Neural progenitor cell (in vitro differentiated cells): ENCODE measurements at regions not wholly inside any gene's neighbourhood (a gene's known extent, or its start where the extent isn't known, plus 50 kb on each side); places are given as distances from the start of the nearest gene placed in this dataset.

Source experiments
- DNase-seq: peaks from one replicate; pipeline ENCODE4 v3.0.0-alpha.2; 2016; ENCODE audit warnings: low spot score
- H2AFZ ChIP-seq: fragments of 200-600 bp; sonication (generic); replicated peaks from 2 replicates; pipeline ENCODE4 v1.6.1; 2016; ENCODE audit warnings: antibody characterized with exemption
- H3F3A ChIP-seq: fragments of 200-600 bp; sonication (generic); 2 replicates; pipeline ENCODE4 v1.6.1; 2016; ENCODE audit warnings: antibody characterized with exemption, low read depth
- H3K27ac ChIP-seq: fragments of 200-600 bp; sonication (generic); 2 replicates; pipeline ENCODE4 v1.5.1; 2016; ENCODE audit warnings: mild to moderate bottlenecking
- H3K27me3 ChIP-seq: fragments of 200-600 bp; sonication (generic); 2 replicates; pipeline ENCODE4 v1.6.1; 2016; ENCODE audit warnings: mild to moderate bottlenecking, moderate library complexity
- H3K36me3 ChIP-seq: fragments of 200-600 bp; sonication (generic); 2 replicates; pipeline ENCODE4 v1.5.1; 2016
- H3K4me1 ChIP-seq: fragments of 200-600 bp; sonication (generic); 2 replicates; pipeline ENCODE4 v1.6.1; 2016; ENCODE audit warnings: mixed run types
- H3K4me2 ChIP-seq: fragments of 200-600 bp; sonication (generic); 2 replicates; pipeline ENCODE4 v1.6.1; 2016
- H3K4me3 ChIP-seq: fragments of 200-600 bp; sonication (generic); 2 replicates; pipeline ENCODE4 v1.5.1; 2016
- H3K79me2 ChIP-seq: fragments of 200-600 bp; sonication (generic); 2 replicates; pipeline ENCODE4 v1.6.1; 2016; ENCODE audit warnings: low read depth
- H3K9ac ChIP-seq: fragments of 200-600 bp; sonication (generic); 2 replicates; pipeline ENCODE4 v1.6.1; 2016
- H3K9me3 ChIP-seq: fragments of 200-600 bp; sonication (generic); 2 replicates; pipeline ENCODE4 v1.5.1; 2016; ENCODE audit warnings: low read depth
- H4K20me1 ChIP-seq: fragments of 200-600 bp; sonication (generic); 2 replicates; pipeline ENCODE4 v1.6.1; 2016; ENCODE audit warnings: low read depth
- H3K27ac Mint-ChIP-seq: 3 replicates; pipeline ENCODE4 v1.8.0; 2021; ENCODE audit warnings: mixed read lengths
- H3K27me3 Mint-ChIP-seq: 2 replicates; pipeline ENCODE4 v1.8.0; 2022; ENCODE audit warnings: low read depth, mild to moderate bottlenecking, inconsistent platforms, moderate library complexity, mixed read lengths; ENCODE audit not compliant: insufficient read depth
- H3K36me3 Mint-ChIP-seq: 3 replicates; pipeline ENCODE4 v1.8.0; 2021; ENCODE audit warnings: mixed read lengths
- H3K4me1 Mint-ChIP-seq: 3 replicates; pipeline ENCODE4 v1.8.0; 2021; ENCODE audit warnings: mixed read lengths
- H3K4me3 Mint-ChIP-seq: 3 replicates; pipeline ENCODE4 v1.8.0; 2021; ENCODE audit warnings: mild to moderate bottlenecking, moderate library complexity, mixed read lengths
- H3K9me3 Mint-ChIP-seq: 3 replicates; pipeline ENCODE4 v1.8.0; 2020; ENCODE audit warnings: mixed read lengths
- EZH2 ChIP-seq: fragments of 200-600 bp; sonication (generic); IDR thresholded peaks from 2 replicates; pipeline ENCODE4 v1.6.1; 2017; ENCODE audit warnings: antibody characterized with exemption, mild to moderate bottlenecking, moderate library complexity
- EZH2phosphoT487 ChIP-seq: fragments of 200-600 bp; sonication (generic); IDR thresholded peaks from 2 replicates; pipeline ENCODE4 v1.6.1; 2017; ENCODE audit warnings: antibody characterized with exemption
- TF ChIP-seq, protein P1 (sequence below): fragments of 200-600 bp; sonication (generic); IDR thresholded peaks from 2 replicates; pipeline ENCODE4 v1.5.1; 2017; ENCODE audit warnings: antibody characterized with exemption, mild to moderate bottlenecking

DNA sequence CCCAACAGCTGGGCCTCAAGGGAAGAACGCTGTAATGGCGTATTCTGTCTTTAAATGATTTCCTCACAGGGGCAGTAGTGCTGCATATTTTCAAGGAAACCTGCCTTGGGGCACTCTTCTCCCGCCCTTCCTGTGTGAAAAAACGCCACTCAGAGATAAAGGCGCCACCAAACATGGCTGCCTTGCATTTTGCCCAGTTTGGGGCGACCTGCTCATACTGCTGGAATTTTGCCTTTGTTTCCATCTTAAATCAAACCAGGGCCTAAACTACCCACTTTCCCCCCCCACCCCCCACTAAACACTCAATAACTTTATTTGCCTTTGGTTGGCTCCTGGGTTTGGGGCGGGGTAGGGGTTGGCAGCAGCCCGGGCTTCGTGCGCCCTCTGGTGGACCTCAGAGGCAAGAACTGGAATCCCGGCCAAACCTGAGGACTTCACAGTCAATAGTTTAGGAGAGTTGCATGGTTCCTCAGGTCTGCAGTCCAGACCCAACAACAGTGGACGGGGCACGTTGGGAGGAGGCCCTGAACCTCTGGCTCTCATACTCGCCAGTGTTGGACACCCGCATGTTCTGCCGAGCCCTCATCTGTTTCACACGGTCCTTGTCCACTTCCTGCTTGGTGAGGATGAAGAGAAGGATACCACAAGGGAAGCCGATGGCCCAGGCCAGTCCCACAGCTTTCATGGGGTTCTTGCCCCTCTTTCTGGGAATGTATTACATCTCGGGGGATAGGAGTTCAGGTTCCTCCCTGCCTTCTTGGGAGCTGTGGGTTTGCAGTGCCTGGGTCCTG, 220.1 kb upstream of the STK26 start:
- H3K27me3 ChIP-seq: no peaks in the 10 kb centered on the region
- no peak for DNase-seq
- no peaks in the 10 kb centered on the region for H3F3A ChIP-seq
- no peak overlapping the region for H3K27ac ChIP-seq
- Mint-ChIP-seq H3K9me3 (peaks cover 8% of the 10 kb centered on the region), H3K4me3 (no peak overlapping the region), H3K27ac (no peak overlapping the region), H3K4me1 (no peaks in the 10 kb centered on the region), H3K27me3 (peaks cover 2% of the 10 kb centered on the region), H3K36me3 (peaks cover 46% of the 10 kb centered on the region)
- H3K4me2 ChIP-seq: no peak overlapping the region
- no peak overlapping the region for H2AFZ ChIP-seq
- no peak for TF ChIP-seq EZH2phosphoT487
- TF ChIP-seq, protein P1, sequence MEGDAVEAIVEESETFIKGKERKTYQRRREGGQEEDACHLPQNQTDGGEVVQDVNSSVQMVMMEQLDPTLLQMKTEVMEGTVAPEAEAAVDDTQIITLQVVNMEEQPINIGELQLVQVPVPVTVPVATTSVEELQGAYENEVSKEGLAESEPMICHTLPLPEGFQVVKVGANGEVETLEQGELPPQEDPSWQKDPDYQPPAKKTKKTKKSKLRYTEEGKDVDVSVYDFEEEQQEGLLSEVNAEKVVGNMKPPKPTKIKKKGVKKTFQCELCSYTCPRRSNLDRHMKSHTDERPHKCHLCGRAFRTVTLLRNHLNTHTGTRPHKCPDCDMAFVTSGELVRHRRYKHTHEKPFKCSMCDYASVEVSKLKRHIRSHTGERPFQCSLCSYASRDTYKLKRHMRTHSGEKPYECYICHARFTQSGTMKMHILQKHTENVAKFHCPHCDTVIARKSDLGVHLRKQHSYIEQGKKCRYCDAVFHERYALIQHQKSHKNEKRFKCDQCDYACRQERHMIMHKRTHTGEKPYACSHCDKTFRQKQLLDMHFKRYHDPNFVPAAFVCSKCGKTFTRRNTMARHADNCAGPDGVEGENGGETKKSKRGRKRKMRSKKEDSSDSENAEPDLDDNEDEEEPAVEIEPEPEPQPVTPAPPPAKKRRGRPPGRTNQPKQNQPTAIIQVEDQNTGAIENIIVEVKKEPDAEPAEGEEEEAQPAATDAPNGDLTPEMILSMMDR: peak; percentile 33
- H3K36me3 ChIP-seq: no peaks in the 10 kb centered on the region
- no peak overlapping the region for H3K4me3 ChIP-seq
- H3K9ac ChIP-seq: no peak overlapping the region
- peaks cover 9% of the 10 kb centered on the region for H3K79me2 ChIP-seq
- H3K9me3 ChIP-seq: peaks cover 8% of the 10 kb centered on the region
- H4K20me1 ChIP-seq: no peaks in the 10 kb centered on the region
- no peaks in the 10 kb centered on the region for H3K4me1 ChIP-seq

DNA sequence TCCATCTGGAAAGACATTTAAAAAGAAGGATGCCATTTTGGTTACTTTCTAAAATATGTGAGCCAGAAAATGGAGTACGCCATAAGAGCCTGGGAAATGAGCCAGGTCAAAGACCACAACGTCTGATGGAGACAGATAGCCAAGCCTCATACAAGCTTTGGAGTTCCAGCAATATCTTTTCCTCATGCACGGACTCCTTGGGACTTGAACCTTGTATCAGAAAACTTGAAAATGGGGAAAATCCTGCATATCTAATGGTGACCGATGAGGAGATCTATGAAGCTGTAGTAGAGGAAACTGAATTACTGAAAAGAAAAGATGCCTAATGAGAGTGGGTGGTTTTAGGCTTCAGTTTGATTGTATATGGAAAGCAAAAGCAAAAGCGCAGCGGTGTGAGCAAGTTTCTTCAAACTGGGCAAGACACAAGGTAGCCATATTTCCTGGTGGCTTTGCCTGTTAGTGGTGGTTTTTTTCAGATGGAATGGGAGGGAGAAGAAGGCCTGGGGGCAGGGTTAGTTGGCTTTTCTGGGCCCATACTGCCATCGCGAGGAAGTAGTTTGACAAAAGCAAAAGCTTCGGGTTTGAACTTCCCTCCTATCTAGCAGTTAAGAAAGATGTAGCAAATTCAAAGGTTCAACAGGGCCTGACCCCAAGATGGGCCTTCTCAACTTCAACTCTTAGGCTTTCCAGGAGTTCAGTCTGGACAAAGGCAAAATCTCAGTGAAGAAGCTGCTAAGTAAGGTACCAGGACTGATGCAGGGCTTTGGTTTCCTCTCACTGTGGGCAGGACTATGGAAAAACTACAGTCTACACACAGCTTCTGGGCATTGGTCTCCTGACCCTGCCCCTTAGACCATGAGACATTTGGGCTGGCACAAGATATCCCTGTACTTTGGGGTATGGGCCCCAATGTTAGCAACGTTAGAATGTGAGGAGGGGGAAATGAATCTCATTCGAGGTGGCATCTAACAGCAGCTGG, 210.0 kb upstream of the STK26 start:
- Histone ChIP-seq H3K9me3 (peaks cover 18% of the 10 kb centered on the region), H3F3A (no peaks in the 10 kb centered on the region), H3K4me3 (no peak overlapping the region), H3K36me3 (peaks cover 16% of the 10 kb centered on the region), H2AFZ (no peak overlapping the region), H3K27me3 (no peaks in the 10 kb centered on the region), H3K4me2 (no peak overlapping the region), H3K9ac (no peak overlapping the region), H4K20me1 (no peaks in the 10 kb centered on the region), H3K4me1 (no peaks in the 10 kb centered on the region), H3K27ac (no peak overlapping the region), H3K79me2 (peaks cover 19% of the 10 kb centered on the region)
- Mint-ChIP-seq H3K4me1 (no peaks in the 10 kb centered on the region), H3K36me3 (peaks cover 58% of the 10 kb centered on the region), H3K27ac (no peak overlapping the region), H3K27me3 (no peaks in the 10 kb centered on the region), H3K9me3 (peaks cover 38% of the 10 kb centered on the region), H3K4me3 (no peak overlapping the region)
- no peak for DNase-seq
- TF ChIP-seq EZH2phosphoT487: no peak
- TF ChIP-seq, protein P1: no peak
- no peak for TF ChIP-seq EZH2

GRCh38 chrX:131816551-131817136, 206.5 kb upstream of the STK26 start:
- Mint-ChIP-seq H3K4me1 (no peaks in the 10 kb centered on the region), H3K27ac (no peak overlapping the region), H3K9me3 (peaks cover 59% of the 10 kb centered on the region), H3K36me3 (peaks cover 69% of the 10 kb centered on the region), H3K4me3 (no peak overlapping the region), H3K27me3 (peaks cover 2% of the 10 kb centered on the region)
- Histone ChIP-seq H2AFZ (no peak overlapping the region), H4K20me1 (no peaks in the 10 kb centered on the region), H3K27ac (no peak overlapping the region), H3F3A (no peaks in the 10 kb centered on the region), H3K9me3 (peaks cover 28% of the 10 kb centered on the region), H3K4me1 (no peaks in the 10 kb centered on the region), H3K27me3 (no peaks in the 10 kb centered on the region), H3K4me3 (no peak overlapping the region), H3K36me3 (peaks cover 21% of the 10 kb centered on the region), H3K79me2 (peaks cover 45% of the 10 kb centered on the region), H3K4me2 (no peak overlapping the region), H3K9ac (no peak overlapping the region)
- no peak for TF ChIP-seq EZH2
- no peak for TF ChIP-seq EZH2phosphoT487
- TF ChIP-seq, protein P1: no peak
- DNase-seq: no peak
